ENCODE measurements at regions not wholly inside any gene's neighbourhood (a gene's known extent, or its start where the extent isn't known, plus 50 kb on each side); places are given as distances from the start of the nearest gene placed in this dataset.

DNA sequence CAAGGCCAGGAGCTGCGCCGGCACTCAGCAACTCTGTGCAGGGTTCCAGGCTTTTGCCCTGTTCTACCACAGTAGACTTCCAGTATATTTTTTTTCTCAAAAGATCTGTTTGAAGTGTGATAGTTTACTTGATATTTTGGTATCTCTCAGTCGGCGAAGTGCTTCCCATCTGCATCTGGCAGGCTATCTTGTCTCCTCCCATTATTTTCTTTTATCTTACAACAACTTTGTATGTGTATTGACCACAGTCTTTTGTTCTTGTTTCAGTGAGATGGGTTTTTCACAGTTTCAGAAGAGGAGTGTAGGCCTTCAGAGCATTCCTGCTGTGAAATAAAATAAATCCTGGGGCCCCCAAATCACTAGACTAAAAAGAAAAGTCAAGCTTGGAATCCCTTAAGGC lies 292.9 kb downstream of the PTGER3 start:
- H4K20me1 ChIP-seq (ENCODE audit: insufficient read depth, low read length, poor library complexity, severe bottlenecking): no peaks in the 10 kb centered on the region
- no peak for TF ChIP-seq EZH2phosphoT487 (IDR thresholded peaks at IDR 0.05; ENCODE audit: borderline replicate concordance)
- TF ChIP-seq, protein P1, sequence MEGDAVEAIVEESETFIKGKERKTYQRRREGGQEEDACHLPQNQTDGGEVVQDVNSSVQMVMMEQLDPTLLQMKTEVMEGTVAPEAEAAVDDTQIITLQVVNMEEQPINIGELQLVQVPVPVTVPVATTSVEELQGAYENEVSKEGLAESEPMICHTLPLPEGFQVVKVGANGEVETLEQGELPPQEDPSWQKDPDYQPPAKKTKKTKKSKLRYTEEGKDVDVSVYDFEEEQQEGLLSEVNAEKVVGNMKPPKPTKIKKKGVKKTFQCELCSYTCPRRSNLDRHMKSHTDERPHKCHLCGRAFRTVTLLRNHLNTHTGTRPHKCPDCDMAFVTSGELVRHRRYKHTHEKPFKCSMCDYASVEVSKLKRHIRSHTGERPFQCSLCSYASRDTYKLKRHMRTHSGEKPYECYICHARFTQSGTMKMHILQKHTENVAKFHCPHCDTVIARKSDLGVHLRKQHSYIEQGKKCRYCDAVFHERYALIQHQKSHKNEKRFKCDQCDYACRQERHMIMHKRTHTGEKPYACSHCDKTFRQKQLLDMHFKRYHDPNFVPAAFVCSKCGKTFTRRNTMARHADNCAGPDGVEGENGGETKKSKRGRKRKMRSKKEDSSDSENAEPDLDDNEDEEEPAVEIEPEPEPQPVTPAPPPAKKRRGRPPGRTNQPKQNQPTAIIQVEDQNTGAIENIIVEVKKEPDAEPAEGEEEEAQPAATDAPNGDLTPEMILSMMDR (conservative IDR thresholded peaks at IDR 0.05; ENCODE audit: low read length): no peak
- H3F3A ChIP-seq (ENCODE audit: low read depth): no peaks in the 10 kb centered on the region
- peaks cover 37% of the 10 kb centered on the region for H3K4me1 ChIP-seq (ENCODE audit: insufficient read depth, low read length, poor library complexity, severe bottlenecking)
- no peaks in the 10 kb centered on the region for H3K9me2 ChIP-seq (replicated peaks; ENCODE audit: low read depth, low read length)
- H3K4me3 ChIP-seq (ENCODE audit: low read length, poor library complexity, severe bottlenecking): no peak overlapping the region
- H3K36me3 ChIP-seq (ENCODE audit: insufficient read depth, low read length): no peaks in the 10 kb centered on the region
- H2AFZ ChIP-seq (ENCODE audit: low read length): no peak overlapping the region
- H3K79me2 ChIP-seq (ENCODE audit: insufficient read depth, low read length): no peaks in the 10 kb centered on the region
- H3K9ac ChIP-seq (ENCODE audit: low read depth, low read length, poor library complexity, severe bottlenecking): no peak overlapping the region
- H3K4me2 ChIP-seq (ENCODE audit: low read depth, low read length, poor library complexity, severe bottlenecking): no peak overlapping the region
- H3K27me3 ChIP-seq (ENCODE audit: insufficient read depth, low read length, poor library complexity, severe bottlenecking): no peaks in the 10 kb centered on the region
- H3K9me3 ChIP-seq (ENCODE audit: insufficient read depth, low read depth, low read length): peaks cover 8% of the 10 kb centered on the region; the same call in 1 of the 2 replicates

DNA sequence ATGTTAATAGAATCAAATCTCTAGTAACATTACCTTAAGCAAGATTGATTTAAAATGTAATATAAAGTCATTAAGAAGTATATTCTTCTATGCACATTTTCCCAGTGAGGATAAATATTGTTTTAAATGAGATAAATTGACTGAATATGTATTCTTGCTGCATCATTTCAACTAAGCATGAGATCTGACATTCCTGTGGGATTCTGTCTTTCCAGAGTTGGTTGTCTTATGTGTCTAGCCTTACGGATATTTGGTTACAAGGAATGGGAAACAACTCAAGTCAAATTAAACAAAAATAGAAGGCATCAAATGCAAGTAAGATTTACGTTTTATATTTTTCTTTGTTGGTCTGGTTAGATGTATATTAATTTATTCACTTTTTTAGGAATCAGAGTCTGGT lies 287.5 kb downstream of the PTGER3 start:
- Histone ChIP-seq H3K4me3 (ENCODE audit: low read length, poor library complexity, severe bottlenecking) (no peak overlapping the region), H3K27me3 (ENCODE audit: insufficient read depth, low read length, poor library complexity, severe bottlenecking) (no peaks in the 10 kb centered on the region), H3K79me2 (ENCODE audit: insufficient read depth, low read length) (no peaks in the 10 kb centered on the region), H3K9me3 (ENCODE audit: insufficient read depth, low read depth, low read length) (peaks cover 10% of the 10 kb centered on the region), H3K4me2 (ENCODE audit: low read depth, low read length, poor library complexity, severe bottlenecking) (no peak overlapping the region), H4K20me1 (ENCODE audit: insufficient read depth, low read length, poor library complexity, severe bottlenecking) (no peaks in the 10 kb centered on the region), H2AFZ (ENCODE audit: low read length) (no peak overlapping the region), H3K9me2 (replicated peaks; ENCODE audit: low read depth, low read length) (no peaks in the 10 kb centered on the region), H3K36me3 (ENCODE audit: insufficient read depth, low read length) (no peaks in the 10 kb centered on the region), H3K9ac (ENCODE audit: low read depth, low read length, poor library complexity, severe bottlenecking) (no peak overlapping the region), H3F3A (ENCODE audit: low read depth) (peaks cover 3% of the 10 kb centered on the region), H3K4me1 (ENCODE audit: insufficient read depth, low read length, poor library complexity, severe bottlenecking) (peaks cover 25% of the 10 kb centered on the region)
- TF ChIP-seq EZH2phosphoT487 (IDR thresholded peaks at IDR 0.05; ENCODE audit: borderline replicate concordance): no peak
- TF ChIP-seq, protein P1 (conservative IDR thresholded peaks at IDR 0.05; ENCODE audit: low read length): no peak

DNA sequence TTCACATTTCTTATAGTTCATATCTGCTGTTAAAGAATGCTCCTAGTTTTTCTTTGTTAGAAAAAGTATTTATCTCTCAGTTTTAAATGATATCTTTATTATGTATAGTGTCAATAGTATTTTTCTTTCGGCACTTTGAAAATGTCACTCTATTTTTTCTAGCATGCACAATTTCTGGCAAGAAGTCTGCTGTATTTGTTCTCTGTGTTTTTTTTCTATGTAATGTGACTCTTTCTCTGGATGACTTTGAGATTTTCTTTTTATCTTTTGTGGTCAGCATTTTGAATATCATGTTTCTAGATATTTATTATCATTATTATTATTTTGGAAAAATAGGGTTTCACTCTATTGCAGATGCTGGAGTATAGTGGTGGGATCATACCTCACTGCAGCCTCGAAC lies 285.2 kb downstream of the PTGER3 start:
- Histone ChIP-seq H3K27me3 (ENCODE audit: insufficient read depth, low read length, poor library complexity, severe bottlenecking) (no peaks in the 10 kb centered on the region), H3K4me3 (ENCODE audit: low read length, poor library complexity, severe bottlenecking) (no peak overlapping the region), H3F3A (ENCODE audit: low read depth) (peaks cover 7% of the 10 kb centered on the region), H3K79me2 (ENCODE audit: insufficient read depth, low read length) (no peaks in the 10 kb centered on the region), H2AFZ (ENCODE audit: low read length) (no peak overlapping the region), H4K20me1 (ENCODE audit: insufficient read depth, low read length, poor library complexity, severe bottlenecking) (no peaks in the 10 kb centered on the region), H3K9ac (ENCODE audit: low read depth, low read length, poor library complexity, severe bottlenecking) (no peak overlapping the region), H3K36me3 (ENCODE audit: insufficient read depth, low read length) (no peaks in the 10 kb centered on the region), H3K9me3 (ENCODE audit: insufficient read depth, low read depth, low read length) (peaks cover 10% of the 10 kb centered on the region), H3K9me2 (replicated peaks; ENCODE audit: low read depth, low read length) (no peaks in the 10 kb centered on the region), H3K4me2 (ENCODE audit: low read depth, low read length, poor library complexity, severe bottlenecking) (no peak overlapping the region), H3K4me1 (ENCODE audit: insufficient read depth, low read length, poor library complexity, severe bottlenecking) (peaks cover 35% of the 10 kb centered on the region)
- TF ChIP-seq, protein P1 (conservative IDR thresholded peaks at IDR 0.05; ENCODE audit: low read length): no peak
- no peak for TF ChIP-seq EZH2phosphoT487 (IDR thresholded peaks at IDR 0.05; ENCODE audit: borderline replicate concordance)
